Ishikawa (cell line): ENCODE measurements at regions not wholly inside any gene's neighbourhood (a gene's known extent, or its start where the extent isn't known, plus 50 kb on each side); places are given as distances from the start of the nearest gene placed in this dataset.

Source experiments
- CREB1 ChIP-seq: IDR thresholded peaks from 2 replicates; pipeline ENCODE4 v1.6.1; 2012; ENCODE audit warnings: low read depth
- EGR1 ChIP-seq: IDR thresholded peaks from 2 replicates; pipeline ENCODE4 v1.6.1; 2012
- EP300 ChIP-seq: IDR thresholded peaks from 2 replicates; pipeline ENCODE4 v1.6.1; 2012; ENCODE audit warnings: borderline replicate concordance
- NFIC ChIP-seq: IDR thresholded peaks from 2 replicates; pipeline ENCODE4 v1.6.1; 2012
- TAF1 ChIP-seq: IDR thresholded peaks from 2 replicates; pipeline ENCODE4 v1.6.1; 2012; ENCODE audit warnings: low read depth, mild to moderate bottlenecking
- TCF12 ChIP-seq: IDR thresholded peaks from 2 replicates; pipeline ENCODE4 v1.6.1; 2012; ENCODE audit warnings: low read depth
- ZBTB7A ChIP-seq: IDR thresholded peaks from 2 replicates; pipeline ENCODE4 v1.6.1; 2012; ENCODE audit warnings: low read depth
- TF ChIP-seq, protein P1 (sequence below): IDR thresholded peaks from 2 replicates; pipeline ENCODE4 v1.6.1; 2012
- TF ChIP-seq, protein P2 (sequence below): IDR thresholded peaks from 2 replicates; pipeline ENCODE4 v1.6.1; 2012; ENCODE audit warnings: low read depth, mild to moderate bottlenecking

- TF ChIP-seq, protein P1, sequence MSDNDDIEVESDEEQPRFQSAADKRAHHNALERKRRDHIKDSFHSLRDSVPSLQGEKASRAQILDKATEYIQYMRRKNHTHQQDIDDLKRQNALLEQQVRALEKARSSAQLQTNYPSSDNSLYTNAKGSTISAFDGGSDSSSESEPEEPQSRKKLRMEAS: no peak
- no peak for TF ChIP-seq EGR1
- TF ChIP-seq, protein P2, sequence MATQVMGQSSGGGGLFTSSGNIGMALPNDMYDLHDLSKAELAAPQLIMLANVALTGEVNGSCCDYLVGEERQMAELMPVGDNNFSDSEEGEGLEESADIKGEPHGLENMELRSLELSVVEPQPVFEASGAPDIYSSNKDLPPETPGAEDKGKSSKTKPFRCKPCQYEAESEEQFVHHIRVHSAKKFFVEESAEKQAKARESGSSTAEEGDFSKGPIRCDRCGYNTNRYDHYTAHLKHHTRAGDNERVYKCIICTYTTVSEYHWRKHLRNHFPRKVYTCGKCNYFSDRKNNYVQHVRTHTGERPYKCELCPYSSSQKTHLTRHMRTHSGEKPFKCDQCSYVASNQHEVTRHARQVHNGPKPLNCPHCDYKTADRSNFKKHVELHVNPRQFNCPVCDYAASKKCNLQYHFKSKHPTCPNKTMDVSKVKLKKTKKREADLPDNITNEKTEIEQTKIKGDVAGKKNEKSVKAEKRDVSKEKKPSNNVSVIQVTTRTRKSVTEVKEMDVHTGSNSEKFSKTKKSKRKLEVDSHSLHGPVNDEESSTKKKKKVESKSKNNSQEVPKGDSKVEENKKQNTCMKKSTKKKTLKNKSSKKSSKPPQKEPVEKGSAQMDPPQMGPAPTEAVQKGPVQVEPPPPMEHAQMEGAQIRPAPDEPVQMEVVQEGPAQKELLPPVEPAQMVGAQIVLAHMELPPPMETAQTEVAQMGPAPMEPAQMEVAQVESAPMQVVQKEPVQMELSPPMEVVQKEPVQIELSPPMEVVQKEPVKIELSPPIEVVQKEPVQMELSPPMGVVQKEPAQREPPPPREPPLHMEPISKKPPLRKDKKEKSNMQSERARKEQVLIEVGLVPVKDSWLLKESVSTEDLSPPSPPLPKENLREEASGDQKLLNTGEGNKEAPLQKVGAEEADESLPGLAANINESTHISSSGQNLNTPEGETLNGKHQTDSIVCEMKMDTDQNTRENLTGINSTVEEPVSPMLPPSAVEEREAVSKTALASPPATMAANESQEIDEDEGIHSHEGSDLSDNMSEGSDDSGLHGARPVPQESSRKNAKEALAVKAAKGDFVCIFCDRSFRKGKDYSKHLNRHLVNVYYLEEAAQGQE: no peak
- TF ChIP-seq TCF12: no peak
- TF ChIP-seq ZBTB7A: no peak
- TF ChIP-seq NFIC: no peak
- no peak for TF ChIP-seq TAF1
- TF ChIP-seq CREB1: no peak
- TF ChIP-seq EP300: no peak
Measured at GRCh38 chr4:148822572-148823418, 380.6 kb upstream of the NR3C2 start.
